Spleen (tissue), 11 donors: ENCODE measurements at regions not wholly inside any gene's neighbourhood (a gene's known extent, or its start where the extent isn't known, plus 50 kb on each side); places are given as distances from the start of the nearest gene placed in this dataset.
A peak's percentile ranks its signal among the peaks of the same experiment; 100 is the strongest.

Source experiments
- DNase-seq: peaks from one replicate; pipeline ENCODE4 v3.0.0-alpha.2; 2020
- H3K27ac ChIP-seq, 8 donors: fragments of 200-600 bp; sonication (generic) in 7 of 8; 1 replicate in 4 of 8; 2 replicates in 4 of 8; pipeline versions ENCODE4 v1.5.0 to v1.8.0; 2016 to 2021; ENCODE audit warnings: inconsistent platforms in 4 of 8, mild to moderate bottlenecking in 4 of 8, moderate library complexity in 1 of 8
- H3K27me3 ChIP-seq, 7 donors: fragments of 200-600 bp; sonication (generic) in 6 of 7; replicated peaks in 1 of 7; 1 replicate in 4 of 7; 2 replicates in 3 of 7; pipeline versions ENCODE4 v1.5.0 to v1.8.0; 2016 to 2021; ENCODE audit warnings: inconsistent platforms in 3 of 7, mild to moderate bottlenecking in 1 of 7
- H3K36me3 ChIP-seq, 6 donors: fragments of 200-600 bp; sonication (generic) in 5 of 6; 1 replicate in 4 of 6; 2 replicates in 2 of 6; pipeline versions ENCODE4 v1.5.0 to v1.8.0; 2016 to 2021; ENCODE audit warnings: inconsistent platforms in 2 of 6
- H3K4me1 ChIP-seq, 6 donors: fragments of 200-600 bp; sonication (generic) in 5 of 6; 1 replicate in 3 of 6; 2 replicates in 3 of 6; pipeline versions ENCODE4 v1.5.0 to v1.8.0; 2016 to 2021; ENCODE audit warnings: inconsistent platforms in 3 of 6
- H3K4me3 ChIP-seq, 8 donors: fragments of 200-600 bp; sonication (generic) in 7 of 8; 1 replicate in 4 of 8; 2 replicates in 4 of 8; pipeline versions ENCODE4 v1.5.0 to v1.8.0; 2016 to 2021; ENCODE audit warnings: inconsistent platforms in 4 of 8, mild to moderate bottlenecking in 4 of 8, moderate library complexity in 2 of 8
- H3K9me3 ChIP-seq, 8 donors: fragments of 200-600 bp; sonication (generic) in 7 of 8; 1 replicate in 4 of 8; 2 replicates in 4 of 8; pipeline versions ENCODE4 v1.5.0 to v1.8.0; 2016 to 2021; ENCODE audit warnings: inconsistent platforms in 4 of 8
- POLR2A ChIP-seq, 3 donors: fragments of 450-650 bp; IDR thresholded peaks; one replicate each; pipeline ENCODE4 v1.5.1; 2017; ENCODE audit warnings: antibody characterized with exemption in 3 of 3, mild to moderate bottlenecking in 1 of 3
- POLR2AphosphoS5 ChIP-seq, 3 donors: sonication (generic); formaldehyde crosslinking; IDR thresholded peaks; one replicate each; pipeline ENCODE4 v1.5.1; 2017; ENCODE audit warnings: antibody characterized with exemption in 3 of 3
- WGBS, 5 donors: extraction: QIAGEN DNeasy Blood & Tissue Kit in 3 of 5; methylation state at CpG; one replicate each; pipeline versions ENCODE4 v1.1.5 to v1.1.7; 2013 to 2018; 5-methylcytosine and 5-hydroxymethylcytosine counted together
- intact Hi-C: fragments of 100-400 bp; cut with DNase I; formaldehyde crosslinking; loops from one replicate; pipeline ENCODE4 v1.15.0; 2023; ENCODE audit warnings: low total_unique reads
- TF ChIP-seq, protein P1 (sequence below), 11 experiments: fragments of 200-600 bp in 7 of 11; fragments of 450-650 bp in 4 of 11; sonication (generic) in 4 of 11; IDR thresholded peaks in 8 of 11; conservative IDR thresholded peaks in 3 of 11; 1 replicate in 7 of 11; 2 replicates in 4 of 11; pipeline versions ENCODE4 v1.4.0 to v1.8.0; 2016 to 2021; ENCODE audit warnings: antibody characterized with exemption in 11 of 11, inconsistent platforms in 4 of 11, mild to moderate bottlenecking in 1 of 11
- donor health status: healthy with polysubstance abuse.
- donor health status: DM: no; HTN: no; CAD: no; lungs with moderate emphysema.
- donor health status: DM: no; HTN: no; CAD: no.
- donor health status: Bipolar disorder and iron deficiency.
- donor health status: healthy.
- donor health status: DM: no; HTN: no; CAD: no.
- donor health status: DM: yes; HTN: yes; CAD: no.

DNA sequence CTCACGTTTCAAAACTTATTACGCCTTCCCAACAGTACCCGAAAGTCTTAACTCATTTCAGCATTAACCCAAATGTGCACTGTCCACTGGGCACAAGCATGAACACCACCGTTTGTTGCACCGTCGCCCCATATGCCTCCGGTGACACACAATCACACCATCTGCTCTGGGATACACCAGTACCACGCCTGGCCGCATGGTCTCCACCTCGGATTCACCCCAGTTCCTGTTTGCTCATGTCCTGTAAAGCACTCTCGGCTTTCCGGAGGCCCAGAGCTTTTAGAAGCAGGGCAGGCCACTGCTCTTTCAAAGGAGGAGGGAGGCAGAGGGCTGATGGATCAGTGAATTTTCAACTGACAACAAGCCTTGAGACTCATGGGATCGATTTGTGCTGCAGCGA is 1570.0 kb upstream of the DEFB115 start:
- Histone ChIP-seq H3K4me1 (no peaks in the 10 kb centered on the region), H3K36me3 (no peaks in the 10 kb centered on the region), H3K27me3 (no peaks in the 10 kb centered on the region), H3K4me3 (no peak overlapping the region), H3K27ac (no peak overlapping the region), H3K9me3 (peaks cover 0 to 46% (median 7%) of the 10 kb centered on the region in 8 donors)
- DNase-seq: no peak
- TF ChIP-seq, protein P1, sequence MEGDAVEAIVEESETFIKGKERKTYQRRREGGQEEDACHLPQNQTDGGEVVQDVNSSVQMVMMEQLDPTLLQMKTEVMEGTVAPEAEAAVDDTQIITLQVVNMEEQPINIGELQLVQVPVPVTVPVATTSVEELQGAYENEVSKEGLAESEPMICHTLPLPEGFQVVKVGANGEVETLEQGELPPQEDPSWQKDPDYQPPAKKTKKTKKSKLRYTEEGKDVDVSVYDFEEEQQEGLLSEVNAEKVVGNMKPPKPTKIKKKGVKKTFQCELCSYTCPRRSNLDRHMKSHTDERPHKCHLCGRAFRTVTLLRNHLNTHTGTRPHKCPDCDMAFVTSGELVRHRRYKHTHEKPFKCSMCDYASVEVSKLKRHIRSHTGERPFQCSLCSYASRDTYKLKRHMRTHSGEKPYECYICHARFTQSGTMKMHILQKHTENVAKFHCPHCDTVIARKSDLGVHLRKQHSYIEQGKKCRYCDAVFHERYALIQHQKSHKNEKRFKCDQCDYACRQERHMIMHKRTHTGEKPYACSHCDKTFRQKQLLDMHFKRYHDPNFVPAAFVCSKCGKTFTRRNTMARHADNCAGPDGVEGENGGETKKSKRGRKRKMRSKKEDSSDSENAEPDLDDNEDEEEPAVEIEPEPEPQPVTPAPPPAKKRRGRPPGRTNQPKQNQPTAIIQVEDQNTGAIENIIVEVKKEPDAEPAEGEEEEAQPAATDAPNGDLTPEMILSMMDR (IDR thresholded peaks at IDR 0.05 in 8 of 11, conservative IDR thresholded peaks at IDR 0.05 in 3 of 11): no peak
- TF ChIP-seq POLR2A (IDR thresholded peaks at IDR 0.05) (no peak), POLR2AphosphoS5 (IDR thresholded peaks at IDR 0.05) (no peak)
- intact Hi-C loops: no loop called here
- 81 to 83% (median 83%) methylated on average over 14 of the region's 14 CpGs for WGBS, 5 donors

DNA sequence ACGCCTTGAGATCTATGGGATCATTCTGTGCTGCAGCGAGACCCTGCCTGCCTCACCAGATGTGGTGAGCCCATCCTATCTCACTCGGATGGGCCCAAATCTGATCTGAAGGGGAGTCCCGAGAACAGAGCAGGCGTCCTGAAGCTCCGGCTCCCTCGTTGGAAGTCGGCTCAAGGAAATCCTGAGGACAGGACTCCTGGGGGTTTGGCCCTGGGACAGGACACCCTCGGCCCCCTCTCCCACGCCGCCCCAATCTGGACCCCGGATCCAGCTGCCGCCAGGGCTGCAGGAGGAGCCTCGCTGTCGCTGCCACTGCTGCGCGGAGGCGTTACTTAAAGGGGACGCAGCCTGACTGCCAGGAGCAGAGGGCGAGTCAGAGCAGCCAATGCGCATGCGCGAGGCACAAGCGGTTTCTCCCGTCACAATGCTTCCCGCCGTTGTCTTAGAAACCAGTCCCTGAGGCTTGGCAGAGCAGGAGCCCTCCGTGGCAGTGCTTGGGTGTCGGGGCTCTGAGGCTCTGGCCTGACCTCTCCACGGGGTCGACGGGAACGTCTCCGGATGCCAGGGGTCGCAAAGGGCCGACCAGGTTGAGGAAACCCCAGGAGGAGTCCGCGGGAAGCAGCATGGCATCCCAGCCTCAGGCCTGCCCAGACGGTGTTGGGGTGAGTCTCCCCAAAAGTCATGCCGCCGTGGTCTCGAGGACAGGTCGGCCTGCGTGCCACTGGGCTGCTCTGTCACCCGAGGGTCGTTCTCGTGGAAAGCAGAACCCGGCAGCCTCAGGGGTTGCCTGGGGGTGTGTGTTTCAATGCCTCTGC is 1567.8 kb upstream of the DEFB115 start:
- DNase-seq: no peak
- H3K36me3 ChIP-seq: no peaks in the 10 kb centered on the region
- H3K27me3 ChIP-seq: no peaks in the 10 kb centered on the region
- H3K9me3 ChIP-seq: peaks cover 0 to 37% (median 6%) of the 10 kb centered on the region in 8 donors
- intact Hi-C loops: no loop called here
- WGBS, 5 donors: 38 to 67% (median 57%) methylated on average over 29 to 48 of the region's 48 CpGs
- H3K4me3 ChIP-seq: peak overlapping the region in 1 of 8 donors; percentile 23
- TF ChIP-seq POLR2A (IDR thresholded peaks at IDR 0.05): no peak
- TF ChIP-seq POLR2AphosphoS5 (IDR thresholded peaks at IDR 0.05): peak in 1 of 3 donors; percentile 57
- H3K4me1 ChIP-seq: no peaks in the 10 kb centered on the region
- peak overlapping the region in 1 of 8 donors; percentile 21 for H3K27ac ChIP-seq

DNA sequence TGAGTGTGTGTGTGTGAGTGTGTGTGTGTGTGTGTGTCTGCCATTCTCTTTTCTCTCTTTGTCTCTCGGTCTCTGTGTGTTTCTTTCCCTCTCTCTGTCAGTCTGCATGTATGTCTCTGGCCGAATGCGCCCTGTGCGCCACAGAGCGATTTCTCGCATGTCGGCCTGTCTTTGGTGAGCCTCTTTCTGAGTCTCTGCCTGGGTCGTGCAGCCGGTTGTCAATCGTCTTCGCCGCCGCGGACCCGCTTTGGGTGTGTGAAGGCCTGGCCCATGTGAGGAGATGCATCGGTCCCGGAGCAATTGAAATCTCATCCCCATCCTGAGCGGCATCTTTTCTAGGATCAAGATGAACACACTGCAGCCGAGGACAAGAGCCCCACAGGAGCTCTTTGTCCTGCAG is 1567.2 kb upstream of the DEFB115 start:
- no peaks in the 10 kb centered on the region for H3K4me1 ChIP-seq
- intact Hi-C loops: no loop called here
- TF ChIP-seq POLR2A (IDR thresholded peaks at IDR 0.05): no peak
- TF ChIP-seq, protein P1 (IDR thresholded peaks at IDR 0.05 in 8 of 11, conservative IDR thresholded peaks at IDR 0.05 in 3 of 11): no peak
- H3K36me3 ChIP-seq: no peaks in the 10 kb centered on the region
- no peak overlapping the region for H3K27ac ChIP-seq
- no peak overlapping the region for H3K4me3 ChIP-seq
- no peak for DNase-seq
- WGBS, 5 donors: 88 to 94% (median 90%) methylated on average over 19 of the region's 19 CpGs
- H3K27me3 ChIP-seq: no peaks in the 10 kb centered on the region
- peaks cover 0 to 37% (median 6%) of the 10 kb centered on the region in 8 donors for H3K9me3 ChIP-seq

DNA sequence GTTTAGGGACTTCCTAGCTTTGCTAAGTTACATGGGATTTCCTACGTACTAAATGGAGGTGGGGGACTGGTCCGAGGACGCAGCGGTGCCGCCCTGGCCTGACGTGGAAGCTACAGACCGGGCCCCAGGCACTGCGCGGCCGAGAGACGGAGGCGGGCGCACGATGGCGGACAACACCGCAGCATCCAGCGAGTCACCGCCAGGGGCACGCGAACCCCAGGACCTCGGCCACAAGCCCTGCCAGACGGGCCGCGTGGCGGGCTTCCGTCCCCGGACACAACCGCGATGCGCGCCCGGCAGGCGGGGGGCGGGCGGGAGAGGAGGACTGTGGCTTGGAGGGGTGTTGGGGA is 1516.9 kb upstream of the DEFB115 start:
- no peak for TF ChIP-seq POLR2AphosphoS5 (IDR thresholded peaks at IDR 0.05)
- TF ChIP-seq, protein P1 (IDR thresholded peaks at IDR 0.05 in 8 of 11, conservative IDR thresholded peaks at IDR 0.05 in 3 of 11): no peak
- no peak for TF ChIP-seq POLR2A (IDR thresholded peaks at IDR 0.05)
- peaks cover 0 to 91% (median 80%) of the 10 kb centered on the region in 8 donors for H3K9me3 ChIP-seq
- H3K27ac ChIP-seq: no peak overlapping the region
- DNase-seq: no peak
- intact Hi-C loops: no loop called here
- H3K4me1 ChIP-seq: no peaks in the 10 kb centered on the region
- no peak overlapping the region for H3K4me3 ChIP-seq
- peaks cover 0 to 43% (median 0%) of the 10 kb centered on the region in 7 donors for H3K27me3 ChIP-seq
- no peaks in the 10 kb centered on the region for H3K36me3 ChIP-seq
- 37 to 60% (median 55%) methylated on average over 11 to 35 of the region's 35 CpGs for WGBS, 5 donors
